OCI-LY7 (cell line): ENCODE measurements at regions not wholly inside any gene's neighbourhood (a gene's known extent, or its start where the extent isn't known, plus 50 kb on each side); places are given as distances from the start of the nearest gene placed in this dataset.

Experiments
- EZH2phosphoT487 ChIP-seq: fragments of 200-600 bp; sonication (generic); IDR thresholded peaks from 2 replicates; pipeline ENCODE4 v1.6.1; 2018; ENCODE audit warnings: low read depth, borderline replicate concordance, mild to moderate bottlenecking, mixed run types, antibody characterized with exemption, low read length, moderate library complexity, mixed read lengths
- TF ChIP-seq, protein P1 (sequence below): fragments of 200-600 bp; sonication (generic); conservative IDR thresholded peaks from 2 replicates; pipeline ENCODE4 v1.5.1; 2014; ENCODE audit warnings: mild to moderate bottlenecking, antibody characterized with exemption, low read length, moderate library complexity, mixed read lengths

DNA sequence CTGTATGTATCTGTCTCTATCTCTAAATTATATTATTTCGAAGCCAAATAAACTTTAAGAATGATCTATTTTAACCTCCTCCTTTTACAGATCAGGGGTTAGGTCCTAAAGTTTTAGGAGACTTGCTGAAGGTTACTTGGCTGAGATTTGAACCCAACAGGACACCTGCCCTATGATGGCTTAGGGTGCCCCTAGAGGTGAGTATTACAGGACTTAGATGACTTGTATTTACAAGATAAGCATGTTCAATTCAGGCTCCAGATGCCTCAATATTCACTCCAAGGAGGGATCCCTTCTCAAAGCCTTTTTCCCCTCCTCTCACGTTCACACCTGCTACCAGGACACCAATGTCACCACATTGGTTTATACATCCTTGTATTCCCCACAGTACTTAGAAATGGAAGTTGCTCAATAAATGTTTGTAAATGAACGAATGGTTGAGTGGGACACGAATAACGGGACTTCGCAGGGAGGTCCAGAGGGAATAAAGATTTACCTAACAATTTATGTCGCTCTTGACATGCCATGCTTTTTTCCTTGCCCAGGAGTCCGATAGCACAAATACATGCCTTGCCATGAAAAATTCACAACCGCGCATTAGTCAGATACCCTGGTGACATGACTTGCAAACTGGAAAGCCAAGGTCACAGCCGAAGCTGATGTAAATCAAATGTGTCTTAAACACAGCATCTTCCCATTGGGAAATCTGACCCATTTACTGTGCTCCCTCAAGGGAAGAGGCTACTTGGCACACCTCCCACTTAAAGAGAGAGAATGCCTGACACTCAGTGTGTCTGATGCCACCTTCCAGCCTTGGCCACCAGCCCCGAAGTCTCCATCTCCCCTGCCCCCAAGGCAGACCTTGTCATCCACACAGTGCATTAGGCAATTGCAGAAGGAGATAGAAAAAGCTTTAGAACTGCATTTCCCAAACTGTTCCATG, 872.2 kb upstream of the AUTS2 start:
- TF ChIP-seq, protein P1, sequence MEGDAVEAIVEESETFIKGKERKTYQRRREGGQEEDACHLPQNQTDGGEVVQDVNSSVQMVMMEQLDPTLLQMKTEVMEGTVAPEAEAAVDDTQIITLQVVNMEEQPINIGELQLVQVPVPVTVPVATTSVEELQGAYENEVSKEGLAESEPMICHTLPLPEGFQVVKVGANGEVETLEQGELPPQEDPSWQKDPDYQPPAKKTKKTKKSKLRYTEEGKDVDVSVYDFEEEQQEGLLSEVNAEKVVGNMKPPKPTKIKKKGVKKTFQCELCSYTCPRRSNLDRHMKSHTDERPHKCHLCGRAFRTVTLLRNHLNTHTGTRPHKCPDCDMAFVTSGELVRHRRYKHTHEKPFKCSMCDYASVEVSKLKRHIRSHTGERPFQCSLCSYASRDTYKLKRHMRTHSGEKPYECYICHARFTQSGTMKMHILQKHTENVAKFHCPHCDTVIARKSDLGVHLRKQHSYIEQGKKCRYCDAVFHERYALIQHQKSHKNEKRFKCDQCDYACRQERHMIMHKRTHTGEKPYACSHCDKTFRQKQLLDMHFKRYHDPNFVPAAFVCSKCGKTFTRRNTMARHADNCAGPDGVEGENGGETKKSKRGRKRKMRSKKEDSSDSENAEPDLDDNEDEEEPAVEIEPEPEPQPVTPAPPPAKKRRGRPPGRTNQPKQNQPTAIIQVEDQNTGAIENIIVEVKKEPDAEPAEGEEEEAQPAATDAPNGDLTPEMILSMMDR, result peak; percentile 59
- TF ChIP-seq EZH2phosphoT487, result no peak
